OCI-LY3 (cell line): ENCODE measurements at regions not wholly inside any gene's neighbourhood (a gene's known extent, or its start where the extent isn't known, plus 50 kb on each side); places are given as distances from the start of the nearest gene placed in this dataset.
"Not testable (repeated sequence)": the region's sequence is repeated elsewhere in the genome, so short reads cannot be mapped to it uniquely, and the experiment has no call there.

Experiments
- CTCF ChIP-seq: fragments of 200-600, 300-600 bp; sonication (generic); IDR thresholded peaks from 2 replicates; pipeline ENCODE4 v1.5.1; 2014; ENCODE audit warnings: antibody characterized with exemption, low read length, low read depth
- EZH2phosphoT487 ChIP-seq: fragments of 200-600 bp; shearing (Covaris generic); IDR thresholded peaks from 2 replicates; pipeline ENCODE4 v1.6.1; 2018; ENCODE audit warnings: antibody characterized with exemption, mixed run types, low read depth

GRCh38 chr9:42358626-42359247, 175.3 kb downstream of the SPATA31A6 start:
- not testable (repeated sequence) for TF ChIP-seq EZH2phosphoT487, CTCF
